ENCODE measurements at regions not wholly inside any gene's neighbourhood (a gene's known extent, or its start where the extent isn't known, plus 50 kb on each side); places are given as distances from the start of the nearest gene placed in this dataset.

DNA sequence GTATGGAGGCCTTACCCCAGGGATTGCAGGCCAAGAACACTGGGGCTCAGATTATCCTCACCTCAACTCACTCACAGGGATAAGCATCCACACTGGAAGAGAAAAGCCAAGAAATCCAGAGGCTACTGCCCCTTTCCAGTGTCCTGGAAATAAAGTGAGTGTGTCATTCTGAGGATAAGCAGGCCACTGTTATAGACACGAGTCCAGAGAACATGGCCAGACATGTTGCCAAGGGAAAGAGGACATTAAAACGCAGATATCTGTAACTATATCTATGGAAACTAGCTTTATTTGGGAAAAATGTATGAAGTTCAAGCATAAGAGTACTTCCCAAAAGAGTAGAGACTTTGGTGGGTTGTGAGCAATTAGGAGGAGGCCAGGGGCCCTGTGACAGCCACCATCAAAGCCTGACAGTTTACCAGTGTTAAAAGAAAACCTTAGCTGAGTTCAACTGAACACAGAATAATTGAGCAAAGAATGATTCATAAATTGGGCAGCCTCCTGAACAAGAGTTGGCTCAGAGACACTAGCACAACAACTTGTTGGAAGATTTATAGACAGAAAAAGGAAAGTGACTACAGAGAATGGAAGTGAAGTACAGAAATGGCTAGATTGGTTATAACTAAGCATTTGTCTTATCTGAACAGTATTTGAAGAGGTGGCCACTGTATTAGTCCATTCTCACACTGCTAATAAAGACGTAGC is 1222.2 kb downstream of the STIM2 start:
- ChIA-PET CTCF (no interaction called here), POLR2A (no interaction called here)
- DNase-seq (ENCODE audit: extremely low spot score): no peak
- TF ChIP-seq, protein P1, sequence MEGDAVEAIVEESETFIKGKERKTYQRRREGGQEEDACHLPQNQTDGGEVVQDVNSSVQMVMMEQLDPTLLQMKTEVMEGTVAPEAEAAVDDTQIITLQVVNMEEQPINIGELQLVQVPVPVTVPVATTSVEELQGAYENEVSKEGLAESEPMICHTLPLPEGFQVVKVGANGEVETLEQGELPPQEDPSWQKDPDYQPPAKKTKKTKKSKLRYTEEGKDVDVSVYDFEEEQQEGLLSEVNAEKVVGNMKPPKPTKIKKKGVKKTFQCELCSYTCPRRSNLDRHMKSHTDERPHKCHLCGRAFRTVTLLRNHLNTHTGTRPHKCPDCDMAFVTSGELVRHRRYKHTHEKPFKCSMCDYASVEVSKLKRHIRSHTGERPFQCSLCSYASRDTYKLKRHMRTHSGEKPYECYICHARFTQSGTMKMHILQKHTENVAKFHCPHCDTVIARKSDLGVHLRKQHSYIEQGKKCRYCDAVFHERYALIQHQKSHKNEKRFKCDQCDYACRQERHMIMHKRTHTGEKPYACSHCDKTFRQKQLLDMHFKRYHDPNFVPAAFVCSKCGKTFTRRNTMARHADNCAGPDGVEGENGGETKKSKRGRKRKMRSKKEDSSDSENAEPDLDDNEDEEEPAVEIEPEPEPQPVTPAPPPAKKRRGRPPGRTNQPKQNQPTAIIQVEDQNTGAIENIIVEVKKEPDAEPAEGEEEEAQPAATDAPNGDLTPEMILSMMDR (IDR thresholded peaks at IDR 0.05; ENCODE audit: control extremely low read depth, extremely low read depth, low read depth, missing control alignments): no peak

DNA sequence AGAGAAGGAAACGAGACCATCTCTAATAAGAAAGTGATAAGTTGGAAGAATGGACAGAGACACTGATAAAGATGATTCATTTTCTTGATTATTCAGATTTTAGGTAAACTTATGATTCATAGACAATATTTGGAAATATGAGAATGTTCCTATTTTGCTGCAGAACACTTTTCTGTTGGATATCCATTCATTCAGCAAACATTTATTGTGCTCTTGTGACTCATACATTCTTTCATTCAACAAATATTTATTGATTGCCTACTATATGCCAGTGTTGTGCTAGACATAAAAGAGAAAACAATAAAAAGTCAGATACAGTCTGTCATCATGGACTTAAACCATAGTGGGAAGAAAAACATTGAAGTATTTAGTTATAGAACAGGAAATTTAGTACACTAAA is 1232.0 kb downstream of the STIM2 start:
- ChIA-PET CTCF (interaction anchor here (0.9 kb wide), 1 partner anchor 12 kb away, joined by 3 read pairs; no protein-coding TSS in a partner anchor), POLR2A (no interaction called here)
- DNase-seq (ENCODE audit: extremely low spot score): no peak
- TF ChIP-seq, protein P1 (IDR thresholded peaks at IDR 0.05; ENCODE audit: control extremely low read depth, extremely low read depth, low read depth, missing control alignments): no peak

DNA sequence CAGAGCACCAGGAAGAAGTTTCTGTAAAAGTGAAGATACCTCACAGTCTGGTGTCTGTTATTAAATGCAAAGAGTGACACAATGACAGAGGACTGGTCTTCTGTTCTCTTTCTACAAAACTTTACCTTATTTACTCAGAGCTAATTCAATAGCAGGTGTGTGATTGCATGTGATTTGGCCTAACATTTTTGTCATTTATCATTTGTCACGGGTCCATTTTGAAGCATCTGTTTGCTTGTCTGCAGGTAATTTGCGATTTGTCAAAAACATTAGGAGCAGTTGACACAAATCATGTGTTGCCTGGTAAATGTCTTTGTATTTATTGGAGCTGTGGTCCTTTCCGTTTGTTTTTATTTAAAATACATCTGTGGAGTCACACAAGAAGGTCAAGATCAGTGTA is 1232.4 kb downstream of the STIM2 start:
- TF ChIP-seq, protein P1 (IDR thresholded peaks at IDR 0.05; ENCODE audit: control extremely low read depth, extremely low read depth, low read depth, missing control alignments): no peak
- no peak for DNase-seq (ENCODE audit: extremely low spot score)
- CTCF ChIA-PET: interaction anchor here (0.9 kb wide), 1 partner anchor 13 kb away, joined by 3 read pairs; no protein-coding TSS in a partner anchor
- POLR2A ChIA-PET: no interaction called here

DNA sequence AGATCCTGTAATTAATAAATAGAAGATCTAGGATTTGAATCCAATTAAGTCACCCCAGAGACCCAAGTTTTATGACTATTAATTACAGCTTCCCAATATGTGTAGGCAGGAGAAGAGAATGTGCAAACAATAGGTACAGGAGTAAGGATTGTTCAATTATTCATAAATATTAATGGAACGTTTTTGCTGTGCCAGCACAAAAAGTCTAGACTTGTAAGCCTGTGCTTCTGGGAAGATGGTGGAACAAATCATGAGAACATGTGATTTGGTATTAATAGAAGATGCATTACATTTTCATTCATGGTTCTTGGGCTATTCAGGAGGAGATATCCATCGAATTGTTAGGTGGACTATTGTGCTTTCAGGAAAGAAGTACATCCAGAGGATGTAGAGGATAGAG is 1240.9 kb downstream of the STIM2 start:
- no peak for DNase-seq (ENCODE audit: extremely low spot score)
- CTCF ChIA-PET: no interaction called here
- TF ChIP-seq, protein P1 (IDR thresholded peaks at IDR 0.05; ENCODE audit: control extremely low read depth, extremely low read depth, low read depth, missing control alignments): no peak
- POLR2A ChIA-PET: no interaction called here

DNA sequence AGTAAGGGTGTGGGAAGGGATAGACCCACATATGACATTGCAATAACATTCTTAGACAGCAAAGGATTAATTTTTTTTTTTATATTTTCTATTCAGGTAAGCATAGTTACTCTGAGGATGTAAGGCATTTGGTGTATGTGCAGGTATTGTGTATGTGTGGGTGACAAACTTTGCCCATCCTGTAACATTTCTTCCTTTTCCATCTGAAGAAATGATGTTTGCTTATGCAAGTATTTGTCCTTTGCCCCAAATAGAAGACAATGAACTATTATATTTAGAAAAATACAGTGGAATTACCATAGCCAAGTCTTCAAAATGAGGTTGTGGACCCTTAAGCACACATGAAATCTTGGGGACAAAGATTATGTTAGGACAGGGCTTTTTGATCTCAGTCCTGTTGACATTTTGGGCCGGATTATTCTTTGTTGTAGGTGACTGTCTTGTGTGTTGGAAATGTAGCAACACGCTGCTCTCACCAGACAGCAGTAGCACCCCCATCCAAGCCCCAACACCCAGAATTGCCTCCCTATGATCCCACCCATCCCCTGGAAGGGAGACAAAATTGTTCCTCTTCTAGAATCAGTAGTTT is 1244.7 kb downstream of the STIM2 start:
- POLR2A ChIA-PET: no interaction called here
- TF ChIP-seq, protein P1 (IDR thresholded peaks at IDR 0.05; ENCODE audit: control extremely low read depth, extremely low read depth, low read depth, missing control alignments): no peak
- CTCF ChIA-PET: no interaction called here
- no peak for DNase-seq (ENCODE audit: extremely low spot score)

DNA sequence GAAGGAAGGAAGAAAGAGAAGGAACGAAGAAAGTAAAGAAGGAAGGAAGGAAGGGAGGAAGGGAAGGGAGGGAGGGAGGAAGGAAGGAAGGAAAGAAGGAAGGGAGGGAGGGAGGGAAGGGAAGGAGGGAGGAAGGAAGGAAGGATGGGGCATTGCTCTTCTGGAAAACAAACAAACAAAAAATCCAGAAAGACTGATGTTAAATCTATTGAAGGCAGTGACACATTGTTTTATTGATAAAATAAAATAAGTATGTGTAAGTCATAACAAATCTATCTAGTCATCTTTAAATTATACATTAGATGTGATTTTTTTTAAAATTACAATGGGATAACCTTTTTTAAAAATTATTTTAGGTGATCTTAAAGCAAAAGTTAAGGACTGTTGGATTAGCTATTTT is 1245.5 kb downstream of the STIM2 start:
- no peak for DNase-seq (ENCODE audit: extremely low spot score)
- ChIA-PET CTCF (no interaction called here), POLR2A (no interaction called here)
- TF ChIP-seq, protein P1 (IDR thresholded peaks at IDR 0.05; ENCODE audit: control extremely low read depth, extremely low read depth, low read depth, missing control alignments): no peak
